ENCODE measurements at regions not wholly inside any gene's neighbourhood (a gene's known extent, or its start where the extent isn't known, plus 50 kb on each side); places are given as distances from the start of the nearest gene placed in this dataset.

- DNase-seq (ENCODE audit: low spot score in 2 of 2) = no peak
- H3K4me3 ChIP-seq (ENCODE audit: low read depth, poor library complexity, severe bottlenecking) = no peak overlapping the region
- intact Hi-C loops (cut with DNase I; ENCODE audit: low total_unique reads) = no loop called here
- WGBS, 2 donors = 85 to 86% methylated on average over 4 of the region's 4 CpGs
- TF ChIP-seq, protein P1, sequence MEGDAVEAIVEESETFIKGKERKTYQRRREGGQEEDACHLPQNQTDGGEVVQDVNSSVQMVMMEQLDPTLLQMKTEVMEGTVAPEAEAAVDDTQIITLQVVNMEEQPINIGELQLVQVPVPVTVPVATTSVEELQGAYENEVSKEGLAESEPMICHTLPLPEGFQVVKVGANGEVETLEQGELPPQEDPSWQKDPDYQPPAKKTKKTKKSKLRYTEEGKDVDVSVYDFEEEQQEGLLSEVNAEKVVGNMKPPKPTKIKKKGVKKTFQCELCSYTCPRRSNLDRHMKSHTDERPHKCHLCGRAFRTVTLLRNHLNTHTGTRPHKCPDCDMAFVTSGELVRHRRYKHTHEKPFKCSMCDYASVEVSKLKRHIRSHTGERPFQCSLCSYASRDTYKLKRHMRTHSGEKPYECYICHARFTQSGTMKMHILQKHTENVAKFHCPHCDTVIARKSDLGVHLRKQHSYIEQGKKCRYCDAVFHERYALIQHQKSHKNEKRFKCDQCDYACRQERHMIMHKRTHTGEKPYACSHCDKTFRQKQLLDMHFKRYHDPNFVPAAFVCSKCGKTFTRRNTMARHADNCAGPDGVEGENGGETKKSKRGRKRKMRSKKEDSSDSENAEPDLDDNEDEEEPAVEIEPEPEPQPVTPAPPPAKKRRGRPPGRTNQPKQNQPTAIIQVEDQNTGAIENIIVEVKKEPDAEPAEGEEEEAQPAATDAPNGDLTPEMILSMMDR (IDR thresholded peaks at IDR 0.05) = no peak
- no peak for TF ChIP-seq POLR2A (IDR thresholded peaks at IDR 0.05)
These were observed 50.9 kb upstream of the OLIG3 start for GRCh38 chr6:137545073-137545472.

DNA sequence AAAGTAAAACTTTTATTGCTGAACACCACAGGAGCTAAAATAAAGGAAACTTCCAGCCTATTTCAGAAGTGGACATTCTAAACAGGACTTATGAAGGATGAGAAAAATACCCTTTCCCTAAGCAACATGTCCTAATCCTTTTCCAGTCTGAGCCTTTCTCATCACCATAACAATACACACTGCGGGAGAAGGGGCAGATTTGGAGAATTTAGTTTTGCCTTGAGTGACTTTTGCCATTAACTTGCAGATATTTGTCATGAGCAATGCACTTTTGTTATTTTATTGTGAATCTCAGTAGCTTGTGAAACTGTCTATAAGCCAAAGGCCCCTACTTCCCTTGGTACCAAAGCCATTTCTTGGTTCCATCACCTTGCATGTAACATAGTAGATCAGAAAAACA is 53.0 kb upstream of the OLIG3 start:
- no peak overlapping the region for H3K4me3 ChIP-seq (ENCODE audit: low read depth, poor library complexity, severe bottlenecking)
- 63 to 73% methylated on average over 1 of the region's 1 CpG for WGBS, 2 donors
- no peak for TF ChIP-seq POLR2A (IDR thresholded peaks at IDR 0.05)
- TF ChIP-seq, protein P1 (IDR thresholded peaks at IDR 0.05) = no peak
- no peak for DNase-seq (ENCODE audit: low spot score in 2 of 2)
- intact Hi-C loops (cut with DNase I; ENCODE audit: low total_unique reads) = no loop called here

DNA sequence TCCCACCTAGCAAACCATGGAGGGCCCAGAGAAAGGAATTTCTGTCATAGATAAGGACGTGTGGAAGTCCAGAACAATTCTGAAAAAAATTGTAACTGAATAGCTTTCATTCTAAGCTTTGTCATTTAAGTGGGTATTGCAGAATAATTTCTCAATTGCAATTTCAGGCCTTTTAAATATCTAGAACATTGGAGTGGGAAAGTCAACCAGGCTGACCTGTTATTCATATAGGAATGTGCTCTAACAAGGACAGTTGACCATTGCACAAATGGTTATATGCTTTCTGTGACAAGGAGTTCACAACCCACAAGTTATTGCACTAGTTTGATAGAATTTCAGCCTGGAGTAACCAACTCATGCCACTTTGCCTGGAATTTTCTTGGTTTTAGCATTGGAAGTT is 53.4 kb upstream of the OLIG3 start:
- WGBS, 2 donors = 56 to 63% methylated on average over 1 of the region's 1 CpG
- DNase-seq (ENCODE audit: low spot score in 2 of 2) = no peak
- H3K4me3 ChIP-seq (ENCODE audit: low read depth, poor library complexity, severe bottlenecking) = no peak overlapping the region
- TF ChIP-seq, protein P1 (IDR thresholded peaks at IDR 0.05) = no peak
- TF ChIP-seq POLR2A (IDR thresholded peaks at IDR 0.05) = no peak
- intact Hi-C loops (cut with DNase I; ENCODE audit: low total_unique reads) = no loop called here

- intact Hi-C loops (cut with DNase I; ENCODE audit: low total_unique reads) = no loop called here
- H3K4me3 ChIP-seq (ENCODE audit: low read depth, poor library complexity, severe bottlenecking) = no peak overlapping the region
- no peak for TF ChIP-seq POLR2A (IDR thresholded peaks at IDR 0.05)
- TF ChIP-seq, protein P1 (IDR thresholded peaks at IDR 0.05) = no peak
- no peak for DNase-seq (ENCODE audit: low spot score in 2 of 2)
- 84 to 88% methylated on average over 2 of the region's 2 CpGs for WGBS, 2 donors
These were observed 54.9 kb upstream of the OLIG3 start for GRCh38 chr6:137549106-137549505.

- 40 to 45% methylated on average over 4 of the region's 4 CpGs for WGBS, 2 donors
- H3K4me3 ChIP-seq (ENCODE audit: low read depth, poor library complexity, severe bottlenecking) = no peak overlapping the region
- TF ChIP-seq POLR2A (IDR thresholded peaks at IDR 0.05) = no peak
- TF ChIP-seq, protein P1 (IDR thresholded peaks at IDR 0.05) = no peak
- DNase-seq (ENCODE audit: low spot score in 2 of 2) = no peak
- intact Hi-C loops (cut with DNase I; ENCODE audit: low total_unique reads) = no loop called here
These were observed 56.3 kb upstream of the OLIG3 start for GRCh38 chr6:137550535-137550934.

- no peak overlapping the region for H3K4me3 ChIP-seq (ENCODE audit: low read depth, poor library complexity, severe bottlenecking)
- WGBS, 2 donors = 50 to 64% methylated on average over 1 of the region's 1 CpG
- TF ChIP-seq, protein P1 (IDR thresholded peaks at IDR 0.05) = no peak
- no peak for TF ChIP-seq POLR2A (IDR thresholded peaks at IDR 0.05)
- DNase-seq (ENCODE audit: low spot score in 2 of 2) = no peak
- intact Hi-C loops (cut with DNase I; ENCODE audit: low total_unique reads) = no loop called here
These were observed 58.0 kb upstream of the OLIG3 start for GRCh38 chr6:137552146-137552545.

Data from lower leg skin (tissue), 4 donors.